OCI-LY7 (cell line): ENCODE measurements at regions not wholly inside any gene's neighbourhood (a gene's known extent, or its start where the extent isn't known, plus 50 kb on each side); places are given as distances from the start of the nearest gene placed in this dataset.

Source experiments
- EZH2phosphoT487 ChIP-seq: fragments of 200-600 bp; sonication (generic); IDR thresholded peaks from 2 replicates; pipeline ENCODE4 v1.6.1; 2018; ENCODE audit warnings: low read depth, borderline replicate concordance, mild to moderate bottlenecking, mixed run types, antibody characterized with exemption, low read length, moderate library complexity, mixed read lengths
- TF ChIP-seq, protein P1 (sequence below): fragments of 200-600 bp; sonication (generic); conservative IDR thresholded peaks from 2 replicates; pipeline ENCODE4 v1.5.1; 2014; ENCODE audit warnings: mild to moderate bottlenecking, antibody characterized with exemption, low read length, moderate library complexity, mixed read lengths

DNA sequence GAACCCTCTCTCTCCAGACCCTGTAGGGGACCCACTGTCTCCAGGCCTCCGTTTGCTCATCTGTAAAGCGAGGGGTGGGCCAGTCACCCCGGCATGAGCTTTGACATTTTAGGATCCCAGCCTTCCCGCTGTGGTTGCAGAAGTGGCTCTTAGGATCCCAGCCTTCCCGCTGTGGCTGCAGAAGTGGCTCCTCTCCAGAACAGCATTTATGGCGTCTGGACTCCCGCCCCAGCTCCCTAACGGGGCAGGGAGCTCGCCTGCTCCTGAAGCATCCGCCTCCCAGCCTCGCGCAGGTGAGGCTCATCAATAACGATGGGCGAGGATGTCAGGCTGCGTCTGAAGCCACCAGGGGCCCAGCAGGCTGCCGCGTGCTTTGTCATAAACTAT lies 222.3 kb upstream of the TNRC6C start:
- TF ChIP-seq, protein P1, sequence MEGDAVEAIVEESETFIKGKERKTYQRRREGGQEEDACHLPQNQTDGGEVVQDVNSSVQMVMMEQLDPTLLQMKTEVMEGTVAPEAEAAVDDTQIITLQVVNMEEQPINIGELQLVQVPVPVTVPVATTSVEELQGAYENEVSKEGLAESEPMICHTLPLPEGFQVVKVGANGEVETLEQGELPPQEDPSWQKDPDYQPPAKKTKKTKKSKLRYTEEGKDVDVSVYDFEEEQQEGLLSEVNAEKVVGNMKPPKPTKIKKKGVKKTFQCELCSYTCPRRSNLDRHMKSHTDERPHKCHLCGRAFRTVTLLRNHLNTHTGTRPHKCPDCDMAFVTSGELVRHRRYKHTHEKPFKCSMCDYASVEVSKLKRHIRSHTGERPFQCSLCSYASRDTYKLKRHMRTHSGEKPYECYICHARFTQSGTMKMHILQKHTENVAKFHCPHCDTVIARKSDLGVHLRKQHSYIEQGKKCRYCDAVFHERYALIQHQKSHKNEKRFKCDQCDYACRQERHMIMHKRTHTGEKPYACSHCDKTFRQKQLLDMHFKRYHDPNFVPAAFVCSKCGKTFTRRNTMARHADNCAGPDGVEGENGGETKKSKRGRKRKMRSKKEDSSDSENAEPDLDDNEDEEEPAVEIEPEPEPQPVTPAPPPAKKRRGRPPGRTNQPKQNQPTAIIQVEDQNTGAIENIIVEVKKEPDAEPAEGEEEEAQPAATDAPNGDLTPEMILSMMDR, result no peak
- no peak for TF ChIP-seq EZH2phosphoT487
